Heart left ventricle (tissue), 16 donors: ENCODE measurements at regions not wholly inside any gene's neighbourhood (a gene's known extent, or its start where the extent isn't known, plus 50 kb on each side); places are given as distances from the start of the nearest gene placed in this dataset.

Source experiments
- ATAC-seq, 4 donors: fragments of 200-7000 bp; cut with Tn5 transposase; one replicate each; pipeline ENCODE4 v1.9.1; 2020 to 2022; ENCODE audit warnings: moderate library complexity in 4 of 4, mild to moderate bottlenecking in 3 of 4, moderate number of reproducible peaks in 1 of 4
- DNase-seq, 5 donors: peaks; one replicate each; pipeline ENCODE4 v3.0.0-alpha.2; 2020
- H3K27ac ChIP-seq, 12 donors: fragments of 200-600 bp; sonication (generic) in 4 of 12; one replicate each; pipeline versions ENCODE4 v1.5.0 to v1.8.0; 2016 to 2022; ENCODE audit warnings: mild to moderate bottlenecking in 2 of 12
- H3K27me3 ChIP-seq, 9 donors: fragments of 200-600 bp; sonication (generic) in 2 of 9; one replicate each; pipeline versions ENCODE4 v1.5.1 to v1.8.0; 2016 to 2022; ENCODE audit warnings: mild to moderate bottlenecking in 3 of 9
- H3K36me3 ChIP-seq, 9 donors: fragments of 200-600 bp; sonication (generic) in 2 of 9; one replicate each; pipeline versions ENCODE4 v1.5.0 to v1.8.0; 2018 to 2022; ENCODE audit warnings: mild to moderate bottlenecking in 2 of 9
- H3K4me1 ChIP-seq, 12 donors: fragments of 200-600 bp; sonication (generic) in 4 of 12; one replicate each; pipeline versions ENCODE4 v1.5.0 to v1.8.0; 2016 to 2022; ENCODE audit warnings: mild to moderate bottlenecking in 3 of 12
- H3K4me3 ChIP-seq, 12 donors: fragments of 200-600 bp; sonication (generic) in 4 of 12; one replicate each; pipeline versions ENCODE4 v1.5.0 to v1.8.0; 2017 to 2022; ENCODE audit warnings: mild to moderate bottlenecking in 9 of 12, moderate library complexity in 4 of 12
- H3K9me3 ChIP-seq, 12 donors: fragments of 200-600 bp; sonication (generic) in 4 of 12; one replicate each; pipeline versions ENCODE4 v1.5.0 to v1.8.0; 2016 to 2022; ENCODE audit warnings: mild to moderate bottlenecking in 1 of 12
- CTCF ChIP-seq, 12 donors: fragments of 200-600 bp; sonication (generic) in 4 of 12; IDR thresholded peaks; one replicate each; pipeline versions ENCODE4 v1.5.0 to v1.8.0; 2018 to 2022; ENCODE audit warnings: antibody characterized with exemption in 12 of 12, mild to moderate bottlenecking in 5 of 12
- POLR2A ChIP-seq, 2 donors: fragments of 450-650 bp; IDR thresholded peaks; one replicate each; pipeline ENCODE4 v1.6.1; 2017; ENCODE audit warnings: antibody characterized with exemption in 2 of 2, mild to moderate bottlenecking in 2 of 2, moderate library complexity in 2 of 2
- WGBS, 4 donors: extraction: QIAGEN DNeasy Blood & Tissue Kit in 2 of 4; methylation state at CpG; one replicate each; pipeline versions ENCODE4 v1.1.5 to v1.1.7; 2013 to 2018; 5-methylcytosine and 5-hydroxymethylcytosine counted together
- intact Hi-C, 10 donors: fragments of 100-400 bp; cut with DNase I; formaldehyde crosslinking; loops; one replicate each; pipeline versions ENCODE4 v1.11.1 to v1.14.2; 2022
- donor health status: ischemic (EF 13 %, LVEDD 7.1; RV severe dilation, severe dysfunction).
- donor health status: healthy with polysubstance abuse.
- donor health status: DM: no; HTN: yes; CAD: no.
- donor health status: DM: no; HTN: no; CAD: no.
- donor health status: ischemic (EF 25% LVEDD 6.9; RV normal size, moderate dysfunction).
- donor health status: ischemic (EF 25% LVEDD 5.7; RV mildly dilated, moderate dysfunction).
- donor health status: healthy.
- donor health status: DM: yes; HTN: yes; CAD: no.
- donor health status: ischemic (EF 35%, LVEDD 5.7; RV mildly dilated, moderate dysfunction).
- donor health status: nonischemic (EF 11% LVEDD 7.7; RV severe dilation, severe dysfunction).
- donor health status: DM: yes; HTN: yes; CAD: no.
- donor health status: PGD.
- donor health status: ischemic (EF 29% LVEDD 5.4; RV normal size, mild dysfunction).
- donor health status: nonischemic (EF 23%, LVEDD 6.1; RV moderate dilation, normal function).

GRCh38 chr5:60178101-60178500, 284.6 kb upstream of the PDE4D start:
- intact Hi-C loops = no loop called here
- Histone ChIP-seq H3K9me3 (peaks cover 0 to 25% (median 2%) of the 10 kb centered on the region in 12 donors), H3K27ac (no peak overlapping the region), H3K27me3 (no peaks in the 10 kb centered on the region), H3K4me1 (no peaks in the 10 kb centered on the region), H3K4me3 (no peak overlapping the region), H3K36me3 (no peaks in the 10 kb centered on the region)
- no peak for DNase-seq
- ATAC-seq = no peak
- WGBS, 4 donors = 46 to 64% (median 52%) methylated on average over 1 of the region's 1 CpG
- TF ChIP-seq POLR2A (IDR thresholded peaks at IDR 0.05) (no peak), CTCF (IDR thresholded peaks at IDR 0.05) (no peak)

- WGBS, 4 donors = 68 to 74% (median 73%) methylated on average over 4 of the region's 4 CpGs
- ATAC-seq (no peak), DNase-seq (no peak)
- intact Hi-C loops = no loop called here
- Histone ChIP-seq H3K36me3 (no peaks in the 10 kb centered on the region), H3K27ac (no peak overlapping the region), H3K4me1 (no peaks in the 10 kb centered on the region), H3K9me3 (peaks cover 0 to 21% (median 2%) of the 10 kb centered on the region in 12 donors), H3K27me3 (no peaks in the 10 kb centered on the region), H3K4me3 (no peak overlapping the region)
- TF ChIP-seq CTCF (IDR thresholded peaks at IDR 0.05) (no peak), POLR2A (IDR thresholded peaks at IDR 0.05) (no peak)
These were observed 284.1 kb upstream of the PDE4D start for GRCh38 chr5:60177596-60177995.

- Histone ChIP-seq H3K36me3 (no peaks in the 10 kb centered on the region), H3K4me3 (no peak overlapping the region), H3K9me3 (peaks cover 0 to 24% (median 2%) of the 10 kb centered on the region in 12 donors), H3K27me3 (no peaks in the 10 kb centered on the region), H3K4me1 (no peaks in the 10 kb centered on the region), H3K27ac (no peak overlapping the region)
- ATAC-seq (no peak), DNase-seq (no peak)
- intact Hi-C loops = no loop called here
- TF ChIP-seq POLR2A (IDR thresholded peaks at IDR 0.05) (no peak), CTCF (IDR thresholded peaks at IDR 0.05) (no peak)
These were observed 280.1 kb upstream of the PDE4D start for GRCh38 chr5:60173667-60174066.

GRCh38 chr5:60163762-60164161, 270.2 kb upstream of the PDE4D start:
- 80 to 95% (median 89%) methylated on average over 1 of the region's 1 CpG for WGBS, 4 donors
- DNase-seq = no peak
- Histone ChIP-seq H3K9me3 (peaks cover 0 to 24% (median 0%) of the 10 kb centered on the region in 12 donors), H3K4me3 (no peak overlapping the region), H3K27ac (no peak overlapping the region), H3K27me3 (no peaks in the 10 kb centered on the region), H3K4me1 (no peaks in the 10 kb centered on the region), H3K36me3 (no peaks in the 10 kb centered on the region)
- intact Hi-C loops = loop anchor here in 4 of 10 donors (5.0 to 10.0 kb wide), 2 partner anchors 349 to 351 kb away; no protein-coding TSS in a partner anchor
- ATAC-seq = no peak
- TF ChIP-seq POLR2A (IDR thresholded peaks at IDR 0.05) (no peak), CTCF (IDR thresholded peaks at IDR 0.05) (no peak)
